RPMI8226 (cell line): ENCODE measurements at regions not wholly inside any gene's neighbourhood (a gene's known extent, or its start where the extent isn't known, plus 50 kb on each side); places are given as distances from the start of the nearest gene placed in this dataset.

Source experiments
- DNase-seq: peaks from one replicate; pipeline ENCODE4 v3.0.0-alpha.2; 2015

DNA sequence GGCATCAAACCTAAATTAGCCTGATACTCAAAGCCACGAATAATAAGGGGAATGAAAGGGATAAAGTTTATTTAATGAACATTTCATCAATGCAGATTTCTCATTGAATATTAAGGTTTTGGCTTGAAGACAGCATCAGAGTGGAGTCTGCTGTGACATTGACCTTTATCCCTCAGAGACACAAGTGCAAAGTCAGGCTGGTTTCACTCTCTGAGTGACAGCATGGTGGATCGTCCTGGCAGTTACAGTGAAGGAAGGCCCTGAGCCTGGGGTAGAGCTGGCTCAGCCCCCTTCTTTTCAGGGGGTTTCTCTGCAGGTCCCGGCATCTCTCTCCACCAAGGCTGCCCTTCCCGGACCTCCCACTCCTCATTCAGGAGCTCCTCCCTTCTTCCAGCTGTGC is 503.1 kb downstream of the PREX1 start:
- DNase-seq: no peak

DNA sequence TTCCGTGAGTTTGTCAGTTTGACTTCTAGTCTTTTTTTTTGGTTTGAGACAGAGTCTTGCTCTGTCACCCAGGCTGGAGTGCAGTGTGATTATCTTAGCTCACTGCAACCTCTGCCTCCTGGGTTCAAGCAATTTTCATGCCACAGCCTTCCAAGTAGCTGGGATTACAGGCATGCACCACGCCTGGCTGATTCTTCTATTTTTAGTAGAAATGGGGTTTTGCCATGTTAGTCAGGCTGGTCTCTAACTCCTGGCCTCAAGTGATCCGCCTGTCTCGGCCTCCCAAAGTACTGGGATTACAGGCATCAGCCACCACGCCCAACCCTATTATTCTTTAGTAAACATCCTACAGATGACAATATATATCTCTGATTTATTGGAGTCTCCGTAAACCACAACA is 506.5 kb downstream of the PREX1 start:
- no peak for DNase-seq

DNA sequence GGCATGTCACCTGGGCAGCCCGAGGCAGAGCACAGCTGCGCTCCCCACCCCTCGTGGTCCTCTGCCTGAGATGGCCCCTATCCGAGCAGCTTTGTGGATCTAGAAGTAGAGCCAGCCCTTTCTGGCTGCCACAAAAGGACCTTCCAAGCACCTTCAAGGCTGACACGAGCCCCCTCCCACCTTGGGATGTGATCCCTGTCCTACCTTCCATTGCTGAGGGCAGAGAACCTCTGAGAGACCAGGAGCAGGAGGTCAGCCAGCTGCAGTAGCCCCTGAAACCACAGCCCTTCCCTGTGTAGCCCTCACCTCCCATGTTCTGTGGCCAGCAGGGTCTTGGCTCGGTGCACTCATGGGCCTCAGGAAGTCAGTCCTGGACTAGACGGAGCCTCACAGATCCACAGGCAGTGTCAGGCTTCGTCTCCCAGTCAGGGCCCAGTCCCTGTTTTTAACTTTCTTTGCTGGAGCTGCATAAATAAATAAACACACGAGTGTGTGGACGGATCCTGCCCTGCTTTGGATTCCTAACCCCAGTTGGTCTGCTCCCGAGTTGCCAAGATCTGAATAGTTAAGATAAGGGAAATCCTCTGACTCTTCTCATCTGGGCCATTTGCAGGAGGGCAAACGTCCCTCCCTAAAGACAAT is 507.7 kb downstream of the PREX1 start:
- no peak for DNase-seq

DNA sequence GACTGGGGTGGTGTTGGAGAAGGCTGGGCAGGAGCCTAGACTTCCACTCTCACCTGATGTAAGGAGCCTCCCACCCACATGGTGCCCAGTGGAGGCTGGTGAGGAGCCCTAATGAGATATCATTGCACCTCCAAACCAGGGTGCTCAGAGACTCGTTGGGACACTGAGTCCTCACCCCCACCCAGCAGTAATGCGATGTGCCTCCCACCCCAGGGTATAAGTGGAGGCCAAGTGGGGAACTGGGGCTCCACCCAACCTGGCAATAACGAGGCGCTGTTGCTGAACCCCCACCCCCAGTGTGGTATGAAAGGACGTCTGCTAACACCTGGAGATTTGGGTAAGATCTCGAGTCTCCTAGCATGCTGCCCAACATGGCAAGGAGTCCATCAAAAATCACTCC is 510.2 kb downstream of the PREX1 start:
- DNase-seq: no peak

DNA sequence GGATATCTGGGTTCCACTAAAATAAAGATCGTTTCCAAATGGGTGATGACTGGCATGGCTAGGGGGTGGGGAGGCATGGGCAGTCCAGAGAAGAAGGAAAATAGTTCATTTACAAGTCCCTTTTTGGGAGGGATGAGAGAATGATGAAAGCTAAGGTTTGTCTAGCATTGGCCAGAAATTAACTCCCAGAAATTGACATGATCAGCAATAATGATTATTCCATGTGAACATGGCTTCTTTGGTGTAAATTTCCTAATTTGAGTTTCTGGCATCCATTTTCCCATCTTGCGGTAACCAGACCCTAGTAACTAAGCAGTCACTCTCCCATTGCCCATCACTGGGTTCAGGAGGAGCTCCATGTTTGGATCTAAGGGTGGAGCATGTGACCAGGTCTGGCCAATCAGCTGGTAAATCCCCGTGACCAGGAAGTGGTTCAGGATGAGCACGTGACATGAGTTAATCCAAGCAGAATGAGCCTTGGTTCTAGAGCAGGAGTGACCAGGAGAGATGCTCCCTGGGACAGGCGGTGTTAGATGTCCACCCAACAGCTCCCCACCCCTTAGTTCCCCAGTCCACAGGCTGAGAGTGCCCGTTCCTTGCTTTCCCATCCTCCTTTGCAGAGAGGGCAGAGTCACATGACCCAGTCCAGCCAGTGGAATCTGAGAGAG is 512.7 kb downstream of the PREX1 start:
- no peak for DNase-seq

DNA sequence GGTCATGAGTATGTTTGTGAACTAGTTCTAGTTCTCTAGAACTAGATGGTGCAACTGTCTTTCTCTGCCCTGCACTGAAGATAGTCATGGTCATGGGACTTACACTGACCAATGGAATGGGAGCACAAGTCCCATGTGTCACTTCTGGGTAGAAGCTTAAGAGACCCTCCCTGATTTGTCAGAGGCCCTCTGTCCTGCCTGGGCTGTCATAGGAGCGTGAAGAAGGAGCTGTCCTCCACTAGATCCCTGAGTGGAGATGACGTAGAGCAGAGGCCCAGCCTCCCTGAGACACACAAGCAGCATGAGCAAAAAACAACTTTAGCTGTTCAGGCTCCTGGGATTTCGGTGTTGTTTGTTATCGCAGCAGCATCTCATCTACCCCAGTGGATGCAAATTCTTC is 514.5 kb downstream of the PREX1 start:
- no peak for DNase-seq

DNA sequence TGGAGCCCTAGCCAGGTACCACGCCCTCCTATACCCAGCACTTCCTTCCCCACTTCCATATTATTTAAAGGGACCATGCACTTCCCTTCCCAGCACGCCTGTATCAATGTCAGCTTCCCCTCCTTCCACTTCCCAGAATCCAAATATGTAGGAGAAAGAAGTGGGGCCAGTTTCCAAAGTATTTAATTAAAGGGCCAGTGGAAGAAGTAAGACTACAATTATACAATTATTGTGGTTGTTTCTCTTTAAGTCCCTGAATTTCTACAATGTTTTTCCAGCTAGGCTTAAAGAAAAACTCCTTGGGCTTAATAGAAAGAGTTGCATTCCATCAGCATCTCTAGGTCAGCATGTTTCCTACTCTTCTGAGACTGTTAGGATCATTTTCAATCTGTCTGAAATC is 515.8 kb downstream of the PREX1 start:
- no peak for DNase-seq

DNA sequence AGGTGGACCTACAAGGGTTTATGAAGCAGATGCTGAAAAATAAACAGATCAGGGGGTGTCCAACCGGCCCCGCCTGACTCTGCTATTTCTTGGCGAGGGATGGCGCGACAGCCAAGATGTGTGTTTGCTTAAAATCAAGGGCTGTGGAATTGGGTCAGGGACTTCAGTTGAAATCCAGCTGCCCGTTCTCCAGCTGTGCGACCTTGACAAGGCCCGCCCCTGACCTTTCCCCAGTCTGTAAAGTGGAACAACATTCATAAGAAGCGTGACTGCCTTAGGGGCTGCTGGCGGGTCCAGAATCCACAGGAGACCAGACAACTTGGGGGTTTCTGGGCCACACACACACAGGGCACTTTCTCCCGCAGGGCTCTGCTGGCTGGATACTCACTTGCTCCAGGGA is 517.5 kb downstream of the PREX1 start:
- DNase-seq: no peak

DNA sequence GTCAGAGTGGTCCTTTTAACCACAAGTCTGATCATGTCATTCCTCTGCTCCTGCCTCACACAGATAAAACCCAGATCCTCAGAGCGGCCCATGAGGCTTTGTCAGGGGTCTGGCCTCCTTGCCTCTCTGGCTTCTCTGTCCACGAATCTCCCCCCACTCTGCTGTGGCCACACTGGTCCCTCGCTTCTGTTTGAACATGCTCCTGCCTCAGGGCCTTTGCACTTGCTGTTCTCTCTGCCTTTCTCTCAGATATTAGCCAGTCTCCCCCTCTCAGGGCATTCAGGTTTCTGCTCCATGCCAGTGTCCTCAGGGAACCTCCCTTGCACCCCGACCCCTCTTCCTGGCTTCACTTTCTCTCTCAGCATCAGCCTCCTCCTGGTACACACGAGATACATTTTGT is 518.5 kb downstream of the PREX1 start:
- DNase-seq: no peak

DNA sequence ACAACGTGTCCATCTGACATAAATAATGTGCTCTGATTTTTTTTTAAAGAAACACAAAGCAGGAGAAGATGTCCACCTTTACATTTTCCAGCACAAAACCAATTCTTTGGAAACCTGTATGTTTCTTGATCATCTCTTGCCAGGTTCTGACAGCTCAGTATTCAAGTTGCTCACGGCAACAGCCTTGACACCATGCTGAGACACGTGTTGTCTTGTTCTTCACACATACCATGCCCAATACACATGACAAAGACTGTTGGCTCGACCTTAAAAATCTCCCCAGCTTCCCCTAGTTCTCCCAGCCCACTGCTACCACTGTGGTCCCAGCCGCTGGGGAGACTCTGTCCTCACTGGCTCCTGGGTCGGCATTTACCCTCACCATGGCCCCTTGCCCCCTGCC is 518.9 kb downstream of the PREX1 start:
- no peak for DNase-seq

DNA sequence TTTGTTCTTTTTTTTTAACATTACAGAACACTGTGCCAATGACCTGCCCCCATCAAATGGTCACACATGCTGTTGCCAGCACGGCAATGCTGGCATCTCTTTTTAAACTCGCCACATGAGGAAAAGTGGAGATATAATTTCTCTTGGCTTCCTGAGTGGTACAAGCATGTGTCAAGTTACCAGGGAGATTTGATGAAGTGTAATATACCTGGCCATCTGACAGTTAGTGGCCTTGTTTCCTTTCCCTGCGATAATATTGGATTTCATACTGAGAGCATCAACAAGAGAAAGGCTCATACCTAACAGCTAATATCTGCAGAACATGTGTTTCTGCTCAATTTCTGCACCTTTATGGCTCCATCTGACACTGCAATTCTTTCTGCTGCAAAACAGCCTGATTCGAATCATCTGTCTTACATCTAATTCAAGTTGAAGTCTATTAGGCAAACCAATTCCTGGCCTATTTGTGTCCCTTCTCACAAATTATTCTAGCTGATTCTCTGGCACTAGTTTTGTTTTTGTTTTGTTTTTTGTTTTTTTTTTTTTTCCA is 519.5 kb downstream of the PREX1 start:
- DNase-seq: no peak

DNA sequence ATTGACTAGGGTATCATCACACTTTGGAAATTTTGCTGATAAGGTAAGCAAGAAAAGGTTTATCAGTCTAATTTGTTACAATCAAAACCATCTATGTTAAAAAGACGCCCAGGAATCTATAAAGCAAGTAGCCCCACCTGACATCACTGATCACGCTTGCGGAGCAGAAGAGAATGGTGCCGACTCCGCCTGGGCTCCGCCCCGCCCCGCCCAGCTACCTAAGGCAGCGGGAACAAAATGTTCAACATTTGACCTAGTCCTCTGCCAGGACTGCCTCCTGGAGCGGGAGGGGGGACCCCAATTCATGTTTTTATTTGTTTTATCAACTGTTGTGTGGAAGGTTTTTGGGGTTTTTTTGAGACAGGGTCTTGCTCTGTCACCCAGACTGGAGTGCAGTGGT is 520.5 kb downstream of the PREX1 start:
- DNase-seq: no peak

DNA sequence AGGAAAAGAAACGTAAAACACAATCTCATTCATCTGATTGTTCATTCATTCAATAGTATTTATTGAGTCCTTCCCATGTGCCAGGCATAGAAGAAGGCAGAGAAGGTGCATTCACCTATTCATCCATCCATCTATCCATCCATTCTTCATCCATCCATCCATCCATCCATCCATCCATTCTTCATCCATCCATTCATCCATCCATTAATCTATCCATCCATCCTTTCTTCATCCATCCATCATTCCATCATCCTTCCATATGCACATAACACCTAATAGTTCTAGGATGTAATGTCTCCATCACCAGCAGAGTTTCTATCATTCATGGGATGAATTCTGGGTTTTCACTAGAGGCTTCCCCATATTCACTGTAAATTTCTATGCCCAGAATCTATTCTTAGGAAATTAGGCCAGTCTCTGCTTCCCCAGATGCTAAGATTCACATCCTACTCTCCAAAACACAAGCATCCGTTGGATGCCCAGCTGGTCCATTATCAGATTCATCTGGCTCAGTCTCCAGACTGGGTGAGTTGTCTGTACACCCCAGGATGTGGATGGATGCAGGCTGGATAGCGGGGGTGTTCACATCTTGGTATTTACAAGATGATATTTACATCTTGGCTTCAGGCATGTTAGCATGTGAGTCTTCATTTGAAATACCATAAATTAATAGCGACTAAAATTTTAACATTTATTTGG is 517.7 kb upstream of the SULF2 start:
- DNase-seq: no peak

DNA sequence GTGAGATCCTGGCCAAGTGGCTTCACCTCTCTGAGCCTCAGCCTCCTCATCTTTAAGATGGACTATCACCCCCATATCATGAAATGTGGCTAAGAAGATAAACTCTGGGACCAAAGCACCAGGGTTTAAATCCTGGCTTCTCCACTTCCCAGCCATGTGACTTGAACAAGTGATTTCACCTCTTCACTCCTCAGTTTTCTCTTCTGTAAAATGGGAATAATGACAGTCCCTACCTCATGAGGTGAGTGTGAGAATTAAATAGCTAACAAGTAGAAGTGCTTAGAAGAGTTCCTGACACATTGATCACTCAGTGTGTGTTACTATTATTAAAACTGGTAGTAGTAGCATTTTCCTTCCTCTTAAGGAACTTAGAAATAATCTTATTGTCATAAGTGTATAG is 516.9 kb upstream of the SULF2 start:
- DNase-seq: no peak

DNA sequence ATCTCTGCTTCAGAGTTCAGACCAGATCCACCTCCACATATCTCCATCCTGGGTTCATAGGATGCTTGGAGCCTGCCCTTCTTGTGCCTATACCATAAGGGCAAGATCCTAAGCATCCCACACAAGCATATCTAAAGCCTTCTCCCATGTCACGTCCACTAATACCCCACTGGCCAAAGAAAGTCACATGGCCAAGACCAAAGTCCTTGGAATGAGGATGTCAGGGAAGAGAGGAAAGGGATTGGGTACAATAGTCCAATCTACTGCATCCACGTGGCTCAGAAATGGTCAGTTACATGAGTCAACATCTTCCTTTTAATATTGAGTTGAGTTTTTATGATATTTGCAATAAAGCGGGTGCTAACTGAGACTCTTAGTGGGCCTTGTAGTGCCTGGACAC is 515.9 kb upstream of the SULF2 start:
- no peak for DNase-seq

DNA sequence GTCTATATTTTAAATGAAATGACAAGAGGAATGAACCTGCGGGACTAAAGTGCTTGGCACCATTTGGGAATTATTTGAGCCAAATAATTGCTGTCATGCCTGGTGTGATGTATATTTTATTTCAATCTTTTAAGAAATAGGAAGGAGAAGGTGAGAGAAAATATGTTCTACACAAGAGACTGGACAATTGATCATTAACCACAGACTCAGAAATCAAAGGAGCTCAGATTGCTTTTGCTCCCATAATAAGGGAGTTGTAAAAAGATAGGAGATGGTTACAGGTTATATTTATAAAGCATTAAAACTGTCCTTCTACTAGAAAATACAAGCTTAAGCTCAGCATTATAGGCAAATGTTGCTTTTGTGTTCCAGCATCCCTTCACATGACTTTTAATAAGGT is 515.2 kb upstream of the SULF2 start:
- no peak for DNase-seq

DNA sequence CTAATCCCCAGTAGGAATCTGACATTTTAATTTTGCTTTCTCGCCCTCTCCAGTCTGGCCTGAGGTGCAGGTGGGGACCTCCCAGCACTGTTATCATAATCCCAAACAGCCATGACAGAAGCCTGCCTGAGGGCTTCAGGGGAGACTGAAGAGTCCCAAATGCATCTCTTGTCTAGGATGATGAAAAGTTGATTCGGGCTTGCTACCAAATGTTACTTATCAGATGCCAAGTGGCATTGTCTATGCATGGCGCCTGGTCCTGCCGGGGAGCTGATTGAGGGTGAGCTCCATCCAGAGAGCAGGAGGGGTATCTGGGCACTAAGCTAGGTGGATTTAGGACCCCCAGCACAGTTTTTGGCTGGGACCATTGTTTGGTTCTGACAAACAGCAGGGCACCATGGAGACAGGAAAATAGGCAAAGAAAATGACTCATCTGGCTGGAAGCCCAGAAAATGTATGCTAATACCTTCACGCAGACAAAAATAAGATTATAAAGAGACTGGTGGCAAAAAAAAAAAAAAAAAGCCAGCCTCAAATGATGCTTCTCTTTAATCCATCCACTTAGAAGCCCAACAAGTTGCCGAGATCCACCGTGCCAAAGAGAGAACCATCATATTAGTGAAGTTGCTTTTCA is 513.7 kb upstream of the SULF2 start:
- DNase-seq: peak; percentile 47

DNA sequence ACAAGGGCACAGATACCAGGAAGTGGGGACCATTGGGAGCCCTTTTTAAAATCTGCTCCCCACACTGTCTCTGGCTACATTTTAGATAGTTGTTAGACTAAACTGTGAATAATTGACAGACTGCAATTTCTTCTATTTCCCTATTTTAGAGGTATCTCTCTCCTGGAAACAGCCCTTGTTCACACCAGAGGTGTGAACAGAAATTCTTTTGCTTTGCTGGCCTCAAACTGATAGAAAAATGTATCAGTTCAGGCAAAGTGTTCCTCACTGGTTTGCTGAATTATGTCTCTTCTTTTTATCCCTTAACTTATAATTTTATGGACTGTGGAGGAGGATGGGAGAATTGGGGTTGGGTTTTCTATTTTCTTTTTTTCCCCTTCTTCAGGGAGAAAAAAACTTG is 513.2 kb upstream of the SULF2 start:
- DNase-seq: no peak

DNA sequence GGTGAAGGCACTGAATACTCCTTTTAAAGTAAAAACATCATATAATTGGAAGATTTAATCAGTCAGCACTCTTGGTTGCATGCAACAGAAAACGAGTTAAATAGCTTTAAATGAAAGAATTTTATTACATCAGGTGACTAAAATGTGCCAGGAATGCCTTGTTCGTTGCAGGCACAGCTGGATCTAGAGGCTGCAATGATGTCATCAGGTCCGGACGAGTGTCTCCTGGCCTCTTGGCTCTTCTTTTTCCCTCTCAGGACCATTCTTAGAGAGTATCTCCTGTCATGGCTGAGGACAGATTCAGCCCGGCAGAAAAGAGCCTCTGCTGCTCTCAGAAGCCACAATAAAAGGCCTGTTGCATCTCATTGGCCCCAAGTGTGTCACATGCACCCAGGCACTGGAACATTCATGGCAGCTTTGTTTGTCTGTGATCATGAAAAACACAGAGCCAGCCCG is 510.7 kb upstream of the SULF2 start:
- DNase-seq: no peak

DNA sequence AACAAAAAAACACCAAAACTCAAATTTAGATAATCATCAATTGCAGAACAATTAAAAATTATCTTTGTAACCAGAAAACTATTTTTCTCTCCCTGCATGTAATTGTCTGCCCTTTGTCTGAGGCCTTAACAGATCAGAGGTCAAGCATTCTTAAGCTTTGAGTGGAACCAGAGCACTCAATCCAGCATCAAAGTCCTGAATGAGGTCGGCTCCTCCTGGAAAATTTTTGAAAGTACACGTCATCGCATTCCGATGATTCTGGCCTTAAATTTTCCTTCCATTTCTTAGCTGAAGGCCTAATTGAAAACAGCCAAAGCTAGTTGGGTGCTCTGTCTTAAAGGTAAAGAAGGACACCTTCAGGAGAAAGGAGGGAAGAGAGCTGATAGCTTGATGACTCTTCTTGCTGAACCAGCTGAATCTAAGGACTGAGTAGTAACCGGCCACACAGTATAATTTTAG is 510.2 kb upstream of the SULF2 start:
- DNase-seq: no peak

DNA sequence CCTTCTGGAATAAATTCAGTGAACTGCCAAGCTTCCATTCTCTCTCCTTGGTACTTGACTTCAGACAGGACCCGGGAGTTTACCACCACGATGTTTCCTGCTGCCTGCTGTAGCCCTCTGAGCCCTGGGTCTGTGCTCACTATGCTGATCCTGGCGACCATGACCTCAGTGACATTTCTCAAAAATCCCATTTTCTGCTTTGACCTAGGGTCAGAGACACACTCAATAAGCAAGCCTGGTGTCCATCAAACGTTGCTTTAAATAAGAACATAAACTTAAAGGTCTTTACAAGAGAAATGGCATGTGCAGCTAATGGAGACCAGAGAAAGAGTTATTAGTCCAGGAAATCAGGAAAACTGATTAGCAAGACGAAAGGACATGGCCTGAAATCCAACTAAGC is 509.7 kb upstream of the SULF2 start:
- DNase-seq: no peak

DNA sequence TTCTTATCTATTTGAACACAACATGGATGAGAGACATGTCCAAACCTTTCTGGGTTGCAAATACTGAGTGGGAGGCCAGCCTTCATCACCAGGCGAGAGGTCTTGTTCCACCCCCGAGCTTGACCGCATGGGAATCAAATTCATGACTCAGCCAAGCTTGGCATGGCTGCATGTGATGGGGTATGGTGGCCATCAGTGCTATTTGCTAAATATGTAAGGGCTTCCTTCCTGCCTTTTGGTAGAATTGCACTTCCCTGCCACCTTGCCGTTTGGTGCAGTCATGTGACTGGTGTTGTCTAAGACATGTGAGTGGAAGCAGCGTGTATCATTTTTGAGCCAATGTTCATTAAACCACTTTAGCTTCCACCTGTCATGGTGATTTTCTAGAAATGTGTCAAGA is 508.9 kb upstream of the SULF2 start:
- no peak for DNase-seq

DNA sequence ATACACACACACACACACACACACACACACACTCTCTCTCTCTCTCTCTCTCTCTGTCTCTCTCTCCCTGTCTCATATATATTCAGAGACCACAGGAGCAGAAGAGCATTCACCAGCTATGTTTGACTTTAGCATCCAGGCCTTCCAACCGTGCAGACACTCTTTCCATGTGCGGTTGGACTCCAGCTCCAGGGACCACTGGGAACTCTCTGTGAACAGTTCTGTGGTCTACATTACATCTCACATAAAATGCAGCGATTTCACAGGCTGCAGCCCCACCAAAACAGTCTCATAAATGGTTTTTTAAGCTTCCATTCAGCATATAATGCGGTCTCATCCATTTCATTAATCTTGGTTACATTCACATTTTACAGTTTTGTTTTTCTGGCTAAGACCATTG is 508.4 kb upstream of the SULF2 start:
- DNase-seq: no peak

DNA sequence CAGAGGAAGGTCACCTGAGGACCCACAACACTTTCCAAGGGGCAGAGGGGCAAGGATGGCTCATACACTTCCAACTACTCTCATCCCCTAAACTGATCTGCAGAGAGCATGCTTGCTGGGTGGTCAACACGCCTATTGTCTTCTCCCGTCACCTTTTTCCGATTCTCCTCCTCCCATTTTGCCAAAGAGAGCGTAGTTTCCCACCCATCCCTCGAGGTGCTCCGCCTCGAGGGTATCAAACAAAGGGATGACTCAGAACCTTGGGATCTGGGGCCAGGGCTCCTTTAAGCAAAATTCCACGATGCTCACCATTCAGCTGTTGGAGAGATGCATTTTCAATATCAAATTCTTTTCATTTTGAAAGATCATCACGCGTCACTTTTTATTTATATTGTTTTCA is 507.5 kb upstream of the SULF2 start:
- no peak for DNase-seq
